Stomach (tissue), 4 donors: ENCODE measurements at regions not wholly inside any gene's neighbourhood (a gene's known extent, or its start where the extent isn't known, plus 50 kb on each side); places are given as distances from the start of the nearest gene placed in this dataset.

ENCODE experiments used
- CTCF ChIP-seq, 7 experiments: fragments of 450-650 bp in 4 of 7; fragments of 200-600 bp in 3 of 7; sonication (generic) in 3 of 7; IDR thresholded peaks; one replicate each; pipeline ENCODE4 v1.5.1; 2016 to 2019; ENCODE audit warnings: antibody characterized with exemption in 7 of 7, control low read depth in 2 of 7, mild to moderate bottlenecking in 1 of 7
- EP300 ChIP-seq: sonication (generic); formaldehyde crosslinking; IDR thresholded peaks from one replicate; pipeline ENCODE4 v1.6.1; 2017; ENCODE audit warnings: antibody characterized with exemption
- POLR2A ChIP-seq, 4 donors: fragments of 450-650 bp; IDR thresholded peaks; one replicate each; pipeline ENCODE4 v1.6.1; 2016; ENCODE audit warnings: antibody characterized with exemption in 4 of 4, control low read depth in 2 of 4, mild to moderate bottlenecking in 1 of 4, moderate library complexity in 1 of 4
- POLR2AphosphoS5 ChIP-seq, 3 donors: sonication (generic); formaldehyde crosslinking; IDR thresholded peaks; one replicate each; pipeline ENCODE4 v1.6.1; 2016; ENCODE audit warnings: antibody characterized with exemption in 3 of 3

- TF ChIP-seq CTCF (IDR thresholded peaks at IDR 0.05) (no peak), POLR2A (IDR thresholded peaks at IDR 0.05) (no peak), POLR2AphosphoS5 (IDR thresholded peaks at IDR 0.05) (no peak), EP300 (no peak)
Observed at GRCh38 chr14:53213761-53214160, 60.6 kb upstream of the DDHD1 start.
